ENCODE measurements at regions not wholly inside any gene's neighbourhood (a gene's known extent, or its start where the extent isn't known, plus 50 kb on each side); places are given as distances from the start of the nearest gene placed in this dataset.
"Not testable (repeated sequence)": the region's sequence is repeated elsewhere in the genome, so short reads cannot be mapped to it uniquely, and the experiment has no call there.

- in situ Hi-C loops (cut with MboI; ENCODE audit: low sequenced_read_pairs, unreplicated experiment): no loop called here
- no peak for DNase-seq (ENCODE audit: low spot score)
- TF ChIP-seq CTCF (IDR thresholded peaks at IDR 0.05; ENCODE audit: borderline replicate concordance, control extremely low read depth, extremely low read depth, insufficient read depth, missing control alignments): no peak
Observed at GRCh38 chr3:75224412-75224811, 439.7 kb upstream of the FRG2C start.

- no peak for TF ChIP-seq CTCF (IDR thresholded peaks at IDR 0.05; ENCODE audit: borderline replicate concordance, control extremely low read depth, extremely low read depth, insufficient read depth, missing control alignments)
- in situ Hi-C loops (cut with MboI; ENCODE audit: low sequenced_read_pairs, unreplicated experiment): no loop called here
- DNase-seq (ENCODE audit: low spot score): no peak
Observed at GRCh38 chr3:75232216-75232615, 431.9 kb upstream of the FRG2C start.

- in situ Hi-C loops (cut with MboI; ENCODE audit: low sequenced_read_pairs, unreplicated experiment): no loop called here
- no peak for TF ChIP-seq CTCF (IDR thresholded peaks at IDR 0.05; ENCODE audit: borderline replicate concordance, control extremely low read depth, extremely low read depth, insufficient read depth, missing control alignments)
- DNase-seq (ENCODE audit: low spot score): no peak
Observed at GRCh38 chr3:75235631-75236030, 428.5 kb upstream of the FRG2C start.

GRCh38 chr3:75237053-75237452 lies 427.1 kb upstream of the FRG2C start:
- no peak for TF ChIP-seq CTCF (IDR thresholded peaks at IDR 0.05; ENCODE audit: borderline replicate concordance, control extremely low read depth, extremely low read depth, insufficient read depth, missing control alignments)
- in situ Hi-C loops (cut with MboI; ENCODE audit: low sequenced_read_pairs, unreplicated experiment): no loop called here
- DNase-seq (ENCODE audit: low spot score): no peak

GRCh38 chr3:75237477-75237876 lies 426.7 kb upstream of the FRG2C start:
- DNase-seq (ENCODE audit: low spot score): no peak
- in situ Hi-C loops (cut with MboI; ENCODE audit: low sequenced_read_pairs, unreplicated experiment): no loop called here
- no peak for TF ChIP-seq CTCF (IDR thresholded peaks at IDR 0.05; ENCODE audit: borderline replicate concordance, control extremely low read depth, extremely low read depth, insufficient read depth, missing control alignments)

GRCh38 chr3:75241226-75241962 lies 422.7 kb upstream of the FRG2C start:
- DNase-seq (ENCODE audit: low spot score): not testable (repeated sequence)

GRCh38 chr3:75242012-75242735 lies 422.0 kb upstream of the FRG2C start:
- in situ Hi-C loops (cut with MboI; ENCODE audit: low sequenced_read_pairs, unreplicated experiment): no loop called here
- TF ChIP-seq CTCF (IDR thresholded peaks at IDR 0.05; ENCODE audit: borderline replicate concordance, control extremely low read depth, extremely low read depth, insufficient read depth, missing control alignments): no peak
- no peak for DNase-seq (ENCODE audit: low spot score)

More at GRCh38 chr3:75241226-75241962, 422.7 kb upstream of the FRG2C start:
- in situ Hi-C loops (cut with MboI; ENCODE audit: low sequenced_read_pairs, unreplicated experiment): not testable (repeated sequence)
